ENCODE measurements at regions not wholly inside any gene's neighbourhood (a gene's known extent, or its start where the extent isn't known, plus 50 kb on each side); places are given as distances from the start of the nearest gene placed in this dataset.

GRCh38 chr4:155076256-155076785 is 132.1 kb upstream of the NPY2R start:
- WGBS (ENCODE audit: low lambda C conversion rate, missing lambda C conversion rate): 91% methylated on average over 3 of the region's 3 CpGs
- no peak overlapping the region for H3K27ac ChIP-seq
- H3K9me3 ChIP-seq (ENCODE audit: low read depth): no peaks in the 10 kb centered on the region
- H4K20me1 ChIP-seq (ENCODE audit: insufficient read depth, poor library complexity, severe bottlenecking): no peaks in the 10 kb centered on the region
- DNase-seq (ENCODE audit: low spot score): no peak
- H3K27me3 ChIP-seq: no peaks in the 10 kb centered on the region
- TF ChIP-seq EZH2 (IDR thresholded peaks at IDR 0.05; ENCODE audit: borderline replicate concordance) (no peak), EZH2phosphoT487 (IDR thresholded peaks at IDR 0.05; ENCODE audit: low read depth, severe bottlenecking, unreplicated experiment) (no peak)
- TF ChIP-seq, protein P1, sequence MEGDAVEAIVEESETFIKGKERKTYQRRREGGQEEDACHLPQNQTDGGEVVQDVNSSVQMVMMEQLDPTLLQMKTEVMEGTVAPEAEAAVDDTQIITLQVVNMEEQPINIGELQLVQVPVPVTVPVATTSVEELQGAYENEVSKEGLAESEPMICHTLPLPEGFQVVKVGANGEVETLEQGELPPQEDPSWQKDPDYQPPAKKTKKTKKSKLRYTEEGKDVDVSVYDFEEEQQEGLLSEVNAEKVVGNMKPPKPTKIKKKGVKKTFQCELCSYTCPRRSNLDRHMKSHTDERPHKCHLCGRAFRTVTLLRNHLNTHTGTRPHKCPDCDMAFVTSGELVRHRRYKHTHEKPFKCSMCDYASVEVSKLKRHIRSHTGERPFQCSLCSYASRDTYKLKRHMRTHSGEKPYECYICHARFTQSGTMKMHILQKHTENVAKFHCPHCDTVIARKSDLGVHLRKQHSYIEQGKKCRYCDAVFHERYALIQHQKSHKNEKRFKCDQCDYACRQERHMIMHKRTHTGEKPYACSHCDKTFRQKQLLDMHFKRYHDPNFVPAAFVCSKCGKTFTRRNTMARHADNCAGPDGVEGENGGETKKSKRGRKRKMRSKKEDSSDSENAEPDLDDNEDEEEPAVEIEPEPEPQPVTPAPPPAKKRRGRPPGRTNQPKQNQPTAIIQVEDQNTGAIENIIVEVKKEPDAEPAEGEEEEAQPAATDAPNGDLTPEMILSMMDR (IDR thresholded peaks at IDR 0.05; ENCODE audit: poor library complexity): no peak
- no peak overlapping the region for H3K4me3 ChIP-seq
- no peaks in the 10 kb centered on the region for H3K79me2 ChIP-seq
- no peaks in the 10 kb centered on the region for H3K36me3 ChIP-seq (replicated peaks; ENCODE audit: insufficient read depth, low read depth)
- H3K9me2 ChIP-seq (replicated peaks; ENCODE audit: insufficient read depth): no peaks in the 10 kb centered on the region
- H3K4me2 ChIP-seq: no peak overlapping the region
- no peak overlapping the region for H2AFZ ChIP-seq
- no peaks in the 10 kb centered on the region for H3K4me1 ChIP-seq (ENCODE audit: insufficient read depth)

DNA sequence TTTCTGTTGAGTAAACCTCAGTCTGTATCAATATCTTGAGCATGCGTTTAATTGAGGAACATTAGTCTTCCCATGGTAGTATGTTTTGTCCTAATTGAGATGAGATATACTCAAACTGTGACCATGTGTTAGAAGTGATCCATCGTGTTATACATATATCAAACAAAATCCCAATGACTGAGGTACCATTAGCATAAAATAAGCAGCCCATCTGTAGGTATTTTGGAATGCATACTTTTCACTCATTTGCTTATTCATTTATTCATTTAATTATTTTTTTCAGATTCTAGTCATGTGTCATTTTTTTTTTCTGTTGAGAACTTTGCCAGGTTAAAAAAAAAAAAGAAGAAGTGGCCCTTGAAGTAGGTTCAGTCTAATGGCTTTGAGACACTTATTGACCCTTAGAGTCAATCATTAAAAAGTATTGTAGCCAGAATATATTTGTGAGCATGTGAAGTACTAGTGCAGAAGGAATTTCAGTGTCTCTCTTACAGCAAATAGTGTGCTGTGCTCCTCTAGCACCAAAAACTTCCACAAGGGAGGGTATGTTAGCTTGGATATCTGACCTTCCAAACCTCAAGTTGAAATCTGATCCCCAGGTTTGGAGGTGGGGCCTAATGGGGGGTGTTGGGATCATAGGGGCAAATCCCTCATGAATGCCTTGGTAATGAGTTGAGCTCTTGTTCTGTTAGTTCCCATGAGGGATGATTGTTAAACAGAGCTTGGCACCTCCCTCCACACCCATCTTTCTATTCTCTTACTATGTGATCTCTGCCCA is 130.8 kb upstream of the NPY2R start:
- H3K4me1 ChIP-seq (ENCODE audit: insufficient read depth): no peaks in the 10 kb centered on the region
- H3K27ac ChIP-seq: no peak overlapping the region
- no peak for DNase-seq (ENCODE audit: low spot score)
- H3K9me2 ChIP-seq (replicated peaks; ENCODE audit: insufficient read depth): no peaks in the 10 kb centered on the region
- no peak overlapping the region for H3K4me2 ChIP-seq
- TF ChIP-seq, protein P1 (IDR thresholded peaks at IDR 0.05; ENCODE audit: poor library complexity): no peak
- TF ChIP-seq EZH2 (IDR thresholded peaks at IDR 0.05; ENCODE audit: borderline replicate concordance): no peak
- no peak for TF ChIP-seq EZH2phosphoT487 (IDR thresholded peaks at IDR 0.05; ENCODE audit: low read depth, severe bottlenecking, unreplicated experiment)
- no peaks in the 10 kb centered on the region for H3K27me3 ChIP-seq
- H2AFZ ChIP-seq: no peak overlapping the region
- H3K36me3 ChIP-seq (replicated peaks; ENCODE audit: insufficient read depth, low read depth): no peaks in the 10 kb centered on the region
- H4K20me1 ChIP-seq (ENCODE audit: insufficient read depth, poor library complexity, severe bottlenecking): no peaks in the 10 kb centered on the region
- H3K79me2 ChIP-seq: no peaks in the 10 kb centered on the region
- no peaks in the 10 kb centered on the region for H3K9me3 ChIP-seq (ENCODE audit: low read depth)
- 93% methylated on average over 2 of the region's 2 CpGs for WGBS (ENCODE audit: low lambda C conversion rate, missing lambda C conversion rate)
- H3K4me3 ChIP-seq: no peak overlapping the region

DNA sequence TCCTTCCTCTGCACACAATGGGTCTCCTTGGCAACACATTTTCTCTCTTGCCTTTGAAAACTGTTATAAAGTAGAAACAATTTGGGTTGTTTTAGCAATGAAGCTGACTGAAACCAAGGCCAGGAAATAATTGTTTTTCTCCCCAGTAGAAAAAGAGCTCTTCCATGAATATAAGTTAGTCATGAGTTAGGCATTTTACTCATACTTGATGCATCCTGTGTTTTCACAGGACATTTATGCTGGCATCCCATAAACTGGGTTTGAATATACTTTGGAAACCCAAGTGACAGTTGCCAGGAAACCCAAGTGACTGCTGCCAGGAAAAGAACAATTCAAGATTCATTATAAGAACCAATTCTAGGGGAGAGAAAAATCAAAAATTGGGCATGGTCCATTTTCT is 128.6 kb upstream of the NPY2R start:
- Histone ChIP-seq H3K27me3 (no peaks in the 10 kb centered on the region), H3K4me2 (no peak overlapping the region), H2AFZ (no peak overlapping the region), H3K79me2 (no peaks in the 10 kb centered on the region), H3K4me3 (no peak overlapping the region), H3K9me3 (ENCODE audit: low read depth) (no peaks in the 10 kb centered on the region), H3K27ac (no peak overlapping the region), H3K36me3 (replicated peaks; ENCODE audit: insufficient read depth, low read depth) (no peaks in the 10 kb centered on the region), H4K20me1 (ENCODE audit: insufficient read depth, poor library complexity, severe bottlenecking) (no peaks in the 10 kb centered on the region), H3K4me1 (ENCODE audit: insufficient read depth) (no peaks in the 10 kb centered on the region), H3K9me2 (replicated peaks; ENCODE audit: insufficient read depth) (no peaks in the 10 kb centered on the region)
- no peak for DNase-seq (ENCODE audit: low spot score)
- TF ChIP-seq EZH2phosphoT487 (IDR thresholded peaks at IDR 0.05; ENCODE audit: low read depth, severe bottlenecking, unreplicated experiment): no peak
- TF ChIP-seq EZH2 (IDR thresholded peaks at IDR 0.05; ENCODE audit: borderline replicate concordance): no peak
- TF ChIP-seq, protein P1 (IDR thresholded peaks at IDR 0.05; ENCODE audit: poor library complexity): no peak

All from hepatocyte (in vitro differentiated cells).